ENCODE measurements at regions not wholly inside any gene's neighbourhood (a gene's known extent, or its start where the extent isn't known, plus 50 kb on each side); places are given as distances from the start of the nearest gene placed in this dataset.
"Not testable (repeated sequence)": the region's sequence is repeated elsewhere in the genome, so short reads cannot be mapped to it uniquely, and the experiment has no call there.

GRCh38 chr7:67309764-67310549 is 313.3 kb downstream of the TYW1 start:
- 87% methylated on average over 4 of the region's 4 CpGs for WGBS (ENCODE audit: insufficient coverage, low coverage, low lambda C conversion rate, missing lambda C conversion rate)
- Histone ChIP-seq H3K4me3 (no peak overlapping the region), H3K27me3 (no peaks in the 10 kb centered on the region), H3K36me3 (peaks cover 13 to 81% (median 19%) of the 10 kb centered on the region in 4 donors), H3K9me3 (no peaks in the 10 kb centered on the region), H3K27ac (no peak overlapping the region), H3K4me1 (no peaks in the 10 kb centered on the region)
- DNase-seq = no peak
- ATAC-seq = no peak
- TF ChIP-seq CTCF (IDR thresholded peaks at IDR 0.05) (no peak), POLR2A (IDR thresholded peaks at IDR 0.05) (no peak)
- intact Hi-C loops (cut with DNase I) = no loop called here

GRCh38 chr7:67311901-67312300 is 315.3 kb downstream of the TYW1 start:
- 78% methylated on average over 2 of the region's 2 CpGs for WGBS (ENCODE audit: insufficient coverage, low coverage, low lambda C conversion rate, missing lambda C conversion rate)
- TF ChIP-seq POLR2A (IDR thresholded peaks at IDR 0.05) = no peak
- no peak for TF ChIP-seq CTCF (IDR thresholded peaks at IDR 0.05)
- Histone ChIP-seq H3K27me3 (no peaks in the 10 kb centered on the region), H3K36me3 (peaks cover 13 to 74% (median 19%) of the 10 kb centered on the region in 4 donors), H3K4me3 (no peak overlapping the region), H3K4me1 (no peaks in the 10 kb centered on the region), H3K27ac (no peak overlapping the region), H3K9me3 (no peaks in the 10 kb centered on the region)
- no peak for ATAC-seq
- intact Hi-C loops (cut with DNase I) = no loop called here
- DNase-seq = no peak

GRCh38 chr7:67313213-67313612 is 316.6 kb downstream of the TYW1 start:
- no peaks in the 10 kb centered on the region for H3K27me3 ChIP-seq
- intact Hi-C loops (cut with DNase I) = no loop called here
- H3K27ac ChIP-seq = no peak overlapping the region
- no peak for TF ChIP-seq POLR2A (IDR thresholded peaks at IDR 0.05)
- TF ChIP-seq CTCF (IDR thresholded peaks at IDR 0.05) = no peak
- no peaks in the 10 kb centered on the region for H3K9me3 ChIP-seq
- H3K36me3 ChIP-seq = peaks cover 13 to 69% (median 19%) of the 10 kb centered on the region in 4 donors
- ATAC-seq = no peak
- 100% methylated on average over 1 of the region's 2 CpGs for WGBS (ENCODE audit: insufficient coverage, low coverage, low lambda C conversion rate, missing lambda C conversion rate)
- no peak overlapping the region for H3K4me3 ChIP-seq
- DNase-seq = no peak
- no peaks in the 10 kb centered on the region for H3K4me1 ChIP-seq

GRCh38 chr7:67316902-67317301 is 320.3 kb downstream of the TYW1 start:
- H3K27ac ChIP-seq; H3K9me3 ChIP-seq; ATAC-seq; H3K4me1 ChIP-seq; H3K4me3 ChIP-seq; H3K27me3 ChIP-seq; intact Hi-C loops (cut with DNase I); DNase-seq: not testable (repeated sequence)
- 100% methylated on average over 4 of the region's 4 CpGs for WGBS (ENCODE audit: insufficient coverage, low coverage, low lambda C conversion rate, missing lambda C conversion rate)
- H3K36me3 ChIP-seq = peaks cover 0 to 43% (median 1%) of the 10 kb centered on the region in 4 donors

- ATAC-seq = peak in 1 of 4 donors; percentile 22
- intact Hi-C loops (cut with DNase I) = not testable (repeated sequence)
These were observed 331.6 kb downstream of the TYW1 start for GRCh38 chr7:67328257-67328656.

GRCh38 chr7:67335165-67335564 is 338.5 kb downstream of the TYW1 start:
- H3K4me1 ChIP-seq; H3K27ac ChIP-seq; intact Hi-C loops (cut with DNase I); H3K36me3 ChIP-seq; H3K9me3 ChIP-seq; DNase-seq; H3K27me3 ChIP-seq; ATAC-seq; H3K4me3 ChIP-seq: not testable (repeated sequence)
- 83% methylated on average over 1 of the region's 1 CpG for WGBS (ENCODE audit: insufficient coverage, low coverage, low lambda C conversion rate, missing lambda C conversion rate)

More at GRCh38 chr7:67328257-67328656, 331.6 kb downstream of the TYW1 start:
- WGBS (ENCODE audit: insufficient coverage, low coverage, low lambda C conversion rate, missing lambda C conversion rate) = 76% methylated on average over 5 of the region's 5 CpGs
- H3K4me1 ChIP-seq, H3K27ac ChIP-seq, H3K36me3 ChIP-seq, H3K27me3 ChIP-seq, H3K9me3 ChIP-seq, DNase-seq, H3K4me3 ChIP-seq: not testable (repeated sequence)

GRCh38 chr7:67335663-67336062 is 339.0 kb downstream of the TYW1 start:
- WGBS (ENCODE audit: insufficient coverage, low coverage, low lambda C conversion rate, missing lambda C conversion rate) = no CpG with 5 or more reads among the region's 8 CpGs
- not testable (repeated sequence) for H3K27ac ChIP-seq
- H3K36me3 ChIP-seq = peaks cover 0 to 12% (median 3%) of the 10 kb centered on the region in 4 donors

GRCh38 chr7:67338545-67338944 is 341.9 kb downstream of the TYW1 start:
- ATAC-seq; DNase-seq; H3K4me1 ChIP-seq; intact Hi-C loops (cut with DNase I); H3K27me3 ChIP-seq; H3K4me3 ChIP-seq; H3K9me3 ChIP-seq; H3K27ac ChIP-seq: not testable (repeated sequence)
- H3K36me3 ChIP-seq = peaks cover 0 to 16% (median 3%) of the 10 kb centered on the region in 4 donors

More at GRCh38 chr7:67335663-67336062, 339.0 kb downstream of the TYW1 start:
- ATAC-seq; H3K27me3 ChIP-seq; intact Hi-C loops (cut with DNase I); H3K9me3 ChIP-seq; H3K4me1 ChIP-seq; H3K4me3 ChIP-seq; DNase-seq: not testable (repeated sequence)
